IPS-18a (cell line): ENCODE measurements at regions not wholly inside any gene's neighbourhood (a gene's known extent, or its start where the extent isn't known, plus 50 kb on each side); places are given as distances from the start of the nearest gene placed in this dataset.

Experiments used
- H3K27ac ChIP-seq: one replicate; pipeline ENCODE4 v1.5.1; 2013; ENCODE audit warnings: low read length
- H3K27me3 ChIP-seq: one replicate; pipeline ENCODE4 v1.6.1; 2013; ENCODE audit warnings: mild to moderate bottlenecking, low read length; ENCODE audit not compliant: control insufficient read depth, insufficient read depth
- H3K36me3 ChIP-seq: one replicate; pipeline ENCODE4 v1.6.1; 2013; ENCODE audit warnings: low read depth, low read length; ENCODE audit not compliant: control insufficient read depth
- H3K4me1 ChIP-seq: one replicate; pipeline ENCODE4 v1.6.1; 2013; ENCODE audit warnings: low read depth, low read length; ENCODE audit not compliant: control insufficient read depth
- H3K4me3 ChIP-seq: one replicate; pipeline ENCODE4 v1.5.1; 2013; ENCODE audit warnings: low read length
- H3K9ac ChIP-seq: one replicate; pipeline ENCODE4 v1.6.1; 2013; ENCODE audit warnings: mild to moderate bottlenecking, low read length, moderate library complexity
- H3K9me3 ChIP-seq: one replicate; pipeline ENCODE4 v1.6.1; 2013; ENCODE audit warnings: low read depth, low read length; ENCODE audit not compliant: control insufficient read depth

- Histone ChIP-seq H3K9me3 (no peaks in the 10 kb centered on the region), H3K4me1 (no peaks in the 10 kb centered on the region), H3K27me3 (no peaks in the 10 kb centered on the region), H3K4me3 (no peak overlapping the region), H3K36me3 (no peaks in the 10 kb centered on the region), H3K27ac (no peak overlapping the region), H3K9ac (no peak overlapping the region)
Measured at GRCh38 chr2:122135021-122135937, 379.8 kb downstream of the TSN start.

GRCh38 chr2:122136056-122136455, 380.6 kb downstream of the TSN start:
- Histone ChIP-seq H3K27ac (no peak overlapping the region), H3K4me1 (no peaks in the 10 kb centered on the region), H3K36me3 (no peaks in the 10 kb centered on the region), H3K27me3 (no peaks in the 10 kb centered on the region), H3K4me3 (no peak overlapping the region), H3K9me3 (no peaks in the 10 kb centered on the region), H3K9ac (no peak overlapping the region)

GRCh38 chr2:122138561-122138960, 383.1 kb downstream of the TSN start:
- no peaks in the 10 kb centered on the region for H3K27me3 ChIP-seq
- no peaks in the 10 kb centered on the region for H3K36me3 ChIP-seq
- H3K9ac ChIP-seq = no peak overlapping the region
- no peaks in the 10 kb centered on the region for H3K9me3 ChIP-seq
- no peaks in the 10 kb centered on the region for H3K4me1 ChIP-seq
- H3K27ac ChIP-seq = no peak overlapping the region
- no peak overlapping the region for H3K4me3 ChIP-seq

- Histone ChIP-seq H3K9ac (no peak overlapping the region), H3K4me1 (no peaks in the 10 kb centered on the region), H3K27me3 (no peaks in the 10 kb centered on the region), H3K27ac (no peak overlapping the region), H3K4me3 (no peak overlapping the region), H3K9me3 (no peaks in the 10 kb centered on the region), H3K36me3 (no peaks in the 10 kb centered on the region)
Measured at GRCh38 chr2:122139739-122140420, 384.4 kb downstream of the TSN start.

- no peaks in the 10 kb centered on the region for H3K4me1 ChIP-seq
- H3K9me3 ChIP-seq = no peaks in the 10 kb centered on the region
- H3K9ac ChIP-seq = no peak overlapping the region
- H3K36me3 ChIP-seq = no peaks in the 10 kb centered on the region
- H3K27ac ChIP-seq = no peak overlapping the region
- no peak overlapping the region for H3K4me3 ChIP-seq
- H3K27me3 ChIP-seq = no peaks in the 10 kb centered on the region
Measured at GRCh38 chr2:122144884-122145283, 389.4 kb downstream of the TSN start.

- H3K9ac ChIP-seq = no peak overlapping the region
- H3K9me3 ChIP-seq = no peaks in the 10 kb centered on the region
- no peak overlapping the region for H3K27ac ChIP-seq
- no peaks in the 10 kb centered on the region for H3K4me1 ChIP-seq
- no peaks in the 10 kb centered on the region for H3K36me3 ChIP-seq
- no peaks in the 10 kb centered on the region for H3K27me3 ChIP-seq
- H3K4me3 ChIP-seq = no peak overlapping the region
Measured at GRCh38 chr2:122145856-122146255, 390.4 kb downstream of the TSN start.

GRCh38 chr2:122148128-122148767, 392.8 kb downstream of the TSN start:
- Histone ChIP-seq H3K27ac (no peak overlapping the region), H3K4me1 (no peaks in the 10 kb centered on the region)

GRCh38 chr2:122150524-122151280, 395.3 kb downstream of the TSN start:
- Histone ChIP-seq H3K36me3 (no peaks in the 10 kb centered on the region), H3K4me1 (peaks cover 4% of the 10 kb centered on the region), H3K27ac (no peak overlapping the region), H3K9me3 (no peaks in the 10 kb centered on the region), H3K27me3 (no peaks in the 10 kb centered on the region), H3K4me3 (no peak overlapping the region), H3K9ac (no peak overlapping the region)

More at GRCh38 chr2:122148128-122148767, 392.8 kb downstream of the TSN start:
- Histone ChIP-seq H3K36me3 (no peaks in the 10 kb centered on the region), H3K4me3 (no peak overlapping the region), H3K27me3 (no peaks in the 10 kb centered on the region), H3K9ac (no peak overlapping the region), H3K9me3 (no peaks in the 10 kb centered on the region)

- peaks cover 4% of the 10 kb centered on the region for H3K4me1 ChIP-seq
- no peaks in the 10 kb centered on the region for H3K27me3 ChIP-seq
- H3K36me3 ChIP-seq = no peaks in the 10 kb centered on the region
- H3K27ac ChIP-seq = no peak overlapping the region
- no peaks in the 10 kb centered on the region for H3K9me3 ChIP-seq
- H3K4me3 ChIP-seq = no peak overlapping the region
- H3K9ac ChIP-seq = no peak overlapping the region
Measured at GRCh38 chr2:122152571-122152970, 397.1 kb downstream of the TSN start.

- Histone ChIP-seq H3K27me3 (no peaks in the 10 kb centered on the region), H3K36me3 (no peaks in the 10 kb centered on the region), H3K27ac (no peak overlapping the region), H3K4me3 (no peak overlapping the region), H3K4me1 (peaks cover 4% of the 10 kb centered on the region), H3K9me3 (no peaks in the 10 kb centered on the region), H3K9ac (no peak overlapping the region)
Measured at GRCh38 chr2:122156176-122156890, 400.9 kb downstream of the TSN start.
